KG1 (cell line): ENCODE measurements at regions not wholly inside any gene's neighbourhood (a gene's known extent, or its start where the extent isn't known, plus 50 kb on each side); places are given as distances from the start of the nearest gene placed in this dataset.
"Not testable (repeated sequence)": the region's sequence is repeated elsewhere in the genome, so short reads cannot be mapped to it uniquely, and the experiment has no call there.

Experiments used
- DNase-seq: peaks from one replicate; lab custom pipeline; 2025; lab: John Stamatoyannopoulos, UW

- DNase-seq: no peak
These were observed 164.3 kb downstream of the BUB3 start for GRCh38 chr10:123318516-123318915.

GRCh38 chr10:123320091-123320490 is 165.9 kb downstream of the BUB3 start:
- DNase-seq: no peak

GRCh38 chr10:123323884-123324283 is 169.7 kb downstream of the BUB3 start:
- DNase-seq: no peak

- no peak for DNase-seq
These were observed 171.5 kb downstream of the BUB3 start for GRCh38 chr10:123325663-123326190.

GRCh38 chr10:123326674-123327073 is 172.5 kb downstream of the BUB3 start:
- no peak for DNase-seq

- no peak for DNase-seq
These were observed 173.2 kb downstream of the BUB3 start for GRCh38 chr10:123327450-123327849.

GRCh38 chr10:123327896-123328295 is 173.7 kb downstream of the BUB3 start:
- no peak for DNase-seq

- no peak for DNase-seq
These were observed 177.2 kb downstream of the BUB3 start for GRCh38 chr10:123331438-123331837.

- no peak for DNase-seq
These were observed 192.4 kb downstream of the BUB3 start for GRCh38 chr10:123346581-123346980.

GRCh38 chr10:123348691-123349572 is 194.7 kb downstream of the BUB3 start:
- DNase-seq: no peak

- no peak for DNase-seq
These were observed 197.5 kb downstream of the BUB3 start for GRCh38 chr10:123351715-123352114.

- DNase-seq: no peak
These were observed 200.3 kb downstream of the BUB3 start for GRCh38 chr10:123354521-123354920.

- no peak for DNase-seq
These were observed 201.7 kb downstream of the BUB3 start for GRCh38 chr10:123355748-123356481.

- DNase-seq: no peak
These were observed 202.6 kb downstream of the BUB3 start for GRCh38 chr10:123356799-123357198.

GRCh38 chr10:123357421-123357930 is 203.3 kb downstream of the BUB3 start:
- DNase-seq: no peak

- no peak for DNase-seq
These were observed 205.3 kb downstream of the BUB3 start for GRCh38 chr10:123359539-123359938.

GRCh38 chr10:123361832-123362231 is 207.6 kb downstream of the BUB3 start:
- no peak for DNase-seq

- DNase-seq: no peak
These were observed 213.0 kb downstream of the BUB3 start for GRCh38 chr10:123367195-123367594.

GRCh38 chr10:123371626-123372025 is 217.4 kb downstream of the BUB3 start:
- DNase-seq: not testable (repeated sequence)

- DNase-seq: no peak
These were observed 219.4 kb downstream of the BUB3 start for GRCh38 chr10:123373591-123373990.

GRCh38 chr10:123375097-123375496 is 220.9 kb downstream of the BUB3 start:
- no peak for DNase-seq

- DNase-seq: no peak
These were observed 221.5 kb downstream of the BUB3 start for GRCh38 chr10:123375738-123376137.

- DNase-seq: no peak
These were observed 223.7 kb downstream of the BUB3 start for GRCh38 chr10:123377883-123378282.
